ENCODE measurements at regions not wholly inside any gene's neighbourhood (a gene's known extent, or its start where the extent isn't known, plus 50 kb on each side); places are given as distances from the start of the nearest gene placed in this dataset.

GRCh38 chr19:31745731-31746130 lies 396.5 kb upstream of the TSHZ3 start:
- no peak overlapping the region for H3K4me3 ChIP-seq (ENCODE audit: insufficient read depth, low read length)
- H2AFZ ChIP-seq (ENCODE audit: low read length): no peak overlapping the region
- H3K4me1 ChIP-seq (ENCODE audit: insufficient read depth, low read length): no peaks in the 10 kb centered on the region
- no peaks in the 10 kb centered on the region for H3K36me3 ChIP-seq (ENCODE audit: insufficient read depth, low read length)
- no peak for DNase-seq (ENCODE audit: insufficient read length, low spot score, missing footprints)
- TF ChIP-seq CTCF (IDR thresholded peaks at IDR 0.05; ENCODE audit: extremely low read depth, low read depth, low read length): no peak
- no peaks in the 10 kb centered on the region for H3K9me3 ChIP-seq (ENCODE audit: low read depth, low read length)
- no peaks in the 10 kb centered on the region for H4K20me1 ChIP-seq (ENCODE audit: insufficient read depth, low read length)
- H3K27ac ChIP-seq (ENCODE audit: low read depth, low read length): no peak overlapping the region
- H3K79me2 ChIP-seq (ENCODE audit: insufficient read depth, low read length): no peaks in the 10 kb centered on the region
- no peak overlapping the region for H3K4me2 ChIP-seq (ENCODE audit: insufficient read depth, low read length)
- no peaks in the 10 kb centered on the region for H3K27me3 ChIP-seq (ENCODE audit: insufficient read depth, low read length)

DNA sequence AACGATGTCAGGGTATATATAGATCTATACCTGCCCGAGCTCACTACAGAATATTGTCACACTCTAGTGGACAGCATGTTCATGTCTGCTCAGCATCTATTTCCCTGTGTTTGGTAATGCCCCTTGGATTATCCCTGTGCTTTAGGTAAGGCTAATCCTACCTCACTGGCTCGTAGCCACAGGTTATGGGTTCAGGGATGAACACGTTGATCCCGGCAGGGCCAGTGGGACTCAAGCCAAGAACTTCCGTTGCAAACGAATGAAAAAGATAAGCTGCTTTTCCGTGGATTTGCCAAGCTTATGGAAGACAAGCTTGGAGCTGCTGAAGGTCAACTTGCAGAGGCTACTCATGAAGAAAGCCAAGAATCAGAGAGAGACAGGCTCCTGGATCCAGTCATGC lies 400.0 kb upstream of the TSHZ3 start:
- H3K9me3 ChIP-seq (ENCODE audit: low read depth, low read length): no peaks in the 10 kb centered on the region
- no peak overlapping the region for H2AFZ ChIP-seq (ENCODE audit: low read length)
- H3K36me3 ChIP-seq (ENCODE audit: insufficient read depth, low read length): no peaks in the 10 kb centered on the region
- no peak overlapping the region for H3K27ac ChIP-seq (ENCODE audit: low read depth, low read length)
- no peak overlapping the region for H3K4me3 ChIP-seq (ENCODE audit: insufficient read depth, low read length)
- H3K27me3 ChIP-seq (ENCODE audit: insufficient read depth, low read length): no peaks in the 10 kb centered on the region
- H3K4me1 ChIP-seq (ENCODE audit: insufficient read depth, low read length): no peaks in the 10 kb centered on the region
- no peaks in the 10 kb centered on the region for H4K20me1 ChIP-seq (ENCODE audit: insufficient read depth, low read length)
- TF ChIP-seq CTCF (IDR thresholded peaks at IDR 0.05; ENCODE audit: extremely low read depth, low read depth, low read length): no peak
- no peak for DNase-seq (ENCODE audit: insufficient read length, low spot score, missing footprints)
- no peak overlapping the region for H3K4me2 ChIP-seq (ENCODE audit: insufficient read depth, low read length)
- no peaks in the 10 kb centered on the region for H3K79me2 ChIP-seq (ENCODE audit: insufficient read depth, low read length)

DNA sequence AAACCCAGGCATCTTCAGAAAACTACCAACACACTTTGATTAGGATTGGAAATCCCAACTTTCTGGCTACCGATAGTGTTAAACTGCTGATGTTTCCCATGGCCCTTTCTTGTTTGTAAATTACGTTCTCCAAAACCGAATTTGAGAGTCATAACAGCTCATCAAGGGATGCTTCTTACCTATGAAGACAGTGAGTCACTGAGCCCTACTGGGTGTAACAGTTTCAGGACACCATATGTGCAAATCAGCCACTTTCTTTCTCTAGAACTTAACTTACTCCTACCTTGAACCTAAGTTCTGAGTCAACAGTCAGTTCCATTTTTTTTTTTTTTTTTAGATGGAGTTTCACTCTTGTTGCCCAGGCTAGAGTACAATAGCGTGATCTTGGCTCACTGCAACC lies 410.1 kb upstream of the TSHZ3 start:
- no peaks in the 10 kb centered on the region for H3K9me3 ChIP-seq (ENCODE audit: low read depth, low read length)

DNA sequence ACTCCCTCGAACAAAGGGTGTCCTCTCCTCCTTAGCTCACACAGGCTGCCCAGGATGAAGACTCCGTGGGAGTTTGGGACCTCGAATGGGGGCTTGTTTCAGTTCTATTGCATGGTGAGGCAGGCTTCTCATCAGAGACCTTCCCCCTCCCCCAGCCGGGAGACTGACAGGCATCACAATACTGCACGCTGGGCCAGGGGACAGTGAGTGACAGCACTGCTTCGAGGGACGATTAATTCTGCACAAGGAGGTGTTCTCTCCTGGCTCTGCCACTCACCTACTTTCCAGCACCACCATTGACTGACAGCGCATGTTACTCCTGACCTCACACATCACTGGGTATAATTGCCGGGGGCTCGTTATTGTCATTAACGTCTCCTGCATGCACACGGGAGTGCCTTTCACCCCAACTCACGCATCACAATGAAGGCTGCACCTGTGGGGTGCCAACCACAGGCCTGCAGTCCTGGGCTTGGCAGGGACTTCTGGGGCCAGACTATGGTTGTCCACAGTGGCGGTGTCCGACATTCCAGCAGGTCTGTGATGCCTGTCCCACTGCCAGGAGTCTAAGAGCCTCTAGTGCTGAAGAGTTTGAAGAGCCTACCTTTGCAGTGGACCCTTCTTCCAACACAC lies 412.2 kb upstream of the TSHZ3 start:
- Histone ChIP-seq H3K27ac (ENCODE audit: low read depth, low read length) (no peak overlapping the region), H3K36me3 (ENCODE audit: insufficient read depth, low read length) (no peaks in the 10 kb centered on the region), H3K9me3 (ENCODE audit: low read depth, low read length) (no peaks in the 10 kb centered on the region), H3K4me3 (ENCODE audit: insufficient read depth, low read length) (no peak overlapping the region), H4K20me1 (ENCODE audit: insufficient read depth, low read length) (no peaks in the 10 kb centered on the region), H2AFZ (ENCODE audit: low read length) (no peak overlapping the region), H3K4me2 (ENCODE audit: insufficient read depth, low read length) (no peak overlapping the region), H3K27me3 (ENCODE audit: insufficient read depth, low read length) (no peaks in the 10 kb centered on the region), H3K79me2 (ENCODE audit: insufficient read depth, low read length) (no peaks in the 10 kb centered on the region), H3K4me1 (ENCODE audit: insufficient read depth, low read length) (no peaks in the 10 kb centered on the region)
- no peak for TF ChIP-seq CTCF (IDR thresholded peaks at IDR 0.05; ENCODE audit: extremely low read depth, low read depth, low read length)
- no peak for DNase-seq (ENCODE audit: insufficient read length, low spot score, missing footprints)

More for the DNA sequence above, 410.1 kb upstream of the TSHZ3 start:
- Histone ChIP-seq H3K79me2 (ENCODE audit: insufficient read depth, low read length) (no peaks in the 10 kb centered on the region), H4K20me1 (ENCODE audit: insufficient read depth, low read length) (no peaks in the 10 kb centered on the region), H3K27ac (ENCODE audit: low read depth, low read length) (no peak overlapping the region), H3K4me3 (ENCODE audit: insufficient read depth, low read length) (no peak overlapping the region), H2AFZ (ENCODE audit: low read length) (no peak overlapping the region), H3K4me2 (ENCODE audit: insufficient read depth, low read length) (no peak overlapping the region), H3K27me3 (ENCODE audit: insufficient read depth, low read length) (no peaks in the 10 kb centered on the region), H3K36me3 (ENCODE audit: insufficient read depth, low read length) (no peaks in the 10 kb centered on the region), H3K4me1 (ENCODE audit: insufficient read depth, low read length) (no peaks in the 10 kb centered on the region)
- TF ChIP-seq CTCF (IDR thresholded peaks at IDR 0.05; ENCODE audit: extremely low read depth, low read depth, low read length): no peak
- no peak for DNase-seq (ENCODE audit: insufficient read length, low spot score, missing footprints)

Data from osteoblast (primary cell).